ENCODE measurements at regions not wholly inside any gene's neighbourhood (a gene's known extent, or its start where the extent isn't known, plus 50 kb on each side); places are given as distances from the start of the nearest gene placed in this dataset.

- DNase-seq, result no peak
Observed at GRCh38 chr7:15737601-15738000, 51.1 kb upstream of the MEOX2 start.

Measured in NCI-H510A treated with DMSO at 0.1 percent for 48 hours (cell line).